T-helper 1 cell treated with Interleukin-12 subunit alpha and Interleukin-12 subunit beta and Interleukin-4 antibody, amounts not matched to agents 30 ng/mL and 1 ng/mL, for 36 hours (primary cell): ENCODE measurements at regions not wholly inside any gene's neighbourhood (a gene's known extent, or its start where the extent isn't known, plus 50 kb on each side); places are given as distances from the start of the nearest gene placed in this dataset.

Experiments used
- intact Hi-C: fragments of 100-400 bp; cut with micrococcal nuclease; formaldehyde crosslinking; loops from one replicate; pipeline ENCODE4 v1.15.1; 2024

GRCh38 chr13:73421310-73421912 lies 362.6 kb downstream of the KLF5 start:
- intact Hi-C loops: no loop called here

DNA sequence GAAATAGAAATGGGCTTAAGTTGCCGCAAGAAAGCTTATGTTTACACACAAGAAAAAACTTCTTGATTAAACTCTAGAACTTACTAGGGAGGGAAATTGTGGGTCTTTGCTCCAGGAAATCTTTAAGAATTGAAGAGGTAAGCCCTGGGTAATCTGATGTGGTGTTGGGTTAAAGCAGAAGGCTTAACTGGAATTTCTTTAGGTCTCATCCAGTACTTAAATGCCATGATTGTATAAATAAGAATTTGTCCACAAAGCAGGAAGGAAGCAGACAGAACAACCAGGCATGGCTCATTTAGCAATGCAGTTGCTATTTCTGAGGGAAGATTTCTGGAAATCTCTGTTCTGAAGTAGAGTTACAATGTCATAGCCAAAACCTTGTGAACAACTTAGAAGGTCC lies 360.4 kb downstream of the KLF5 start:
- intact Hi-C loops: no loop called here

GRCh38 chr13:73417012-73417615 lies 358.3 kb downstream of the KLF5 start:
- intact Hi-C loops: loop anchor here (1.0 to 2.0 kb wide), 5 partner anchors 189 to 608 kb away; partner anchors contain the start of gene KLF5

GRCh38 chr13:73416093-73416492 lies 357.3 kb downstream of the KLF5 start:
- intact Hi-C loops: loop anchor here (2.0 kb wide), 1 partner anchor 293 kb away; no protein-coding TSS in a partner anchor

- intact Hi-C loops: no loop called here
These were observed 354.9 kb downstream of the KLF5 start for GRCh38 chr13:73413656-73414055.

- intact Hi-C loops: no loop called here
These were observed 354.1 kb downstream of the KLF5 start for GRCh38 chr13:73412933-73413332.

GRCh38 chr13:73411067-73411809 lies 352.4 kb downstream of the KLF5 start:
- intact Hi-C loops: no loop called here

DNA sequence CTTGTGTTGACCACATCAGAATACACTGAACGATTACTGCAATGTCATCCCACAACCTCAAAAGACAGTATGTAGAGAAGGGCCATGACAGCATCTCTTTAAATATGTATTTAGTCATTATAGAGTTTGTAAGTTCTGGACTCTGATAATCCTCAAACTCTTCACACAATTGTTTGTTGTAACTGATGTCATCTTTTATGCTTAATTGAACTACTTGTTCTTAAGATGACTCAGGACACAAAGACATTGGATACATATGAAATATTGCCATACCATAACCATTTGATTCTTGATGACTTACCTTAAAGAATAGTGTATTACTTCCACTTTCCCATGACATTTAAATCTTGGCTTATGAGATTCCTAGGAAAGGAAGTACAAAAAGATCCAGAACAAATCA lies 347.6 kb downstream of the KLF5 start:
- intact Hi-C loops: no loop called here

GRCh38 chr13:73404581-73404980 lies 345.8 kb downstream of the KLF5 start:
- intact Hi-C loops: no loop called here

GRCh38 chr13:73403355-73404120 lies 344.7 kb downstream of the KLF5 start:
- intact Hi-C loops: no loop called here

DNA sequence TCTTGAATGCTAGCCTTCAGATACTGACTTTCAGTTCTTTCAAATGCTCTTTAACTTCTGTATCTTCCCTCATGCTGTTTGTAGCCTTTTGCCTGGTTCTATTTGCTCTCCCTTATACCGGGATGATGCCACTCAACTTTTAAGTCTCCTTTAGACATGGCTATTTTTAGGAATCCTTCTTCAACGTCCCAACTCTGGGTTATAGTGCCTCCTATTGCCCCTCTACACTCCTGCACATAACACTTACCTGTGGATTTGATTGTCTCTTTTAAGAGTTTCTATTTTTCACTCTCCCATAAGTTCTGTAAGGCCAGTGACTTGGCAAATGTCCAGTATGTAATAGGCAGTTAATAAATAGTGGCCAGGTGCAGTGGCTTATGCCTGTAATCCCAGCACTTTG lies 343.0 kb downstream of the KLF5 start:
- intact Hi-C loops: no loop called here

DNA sequence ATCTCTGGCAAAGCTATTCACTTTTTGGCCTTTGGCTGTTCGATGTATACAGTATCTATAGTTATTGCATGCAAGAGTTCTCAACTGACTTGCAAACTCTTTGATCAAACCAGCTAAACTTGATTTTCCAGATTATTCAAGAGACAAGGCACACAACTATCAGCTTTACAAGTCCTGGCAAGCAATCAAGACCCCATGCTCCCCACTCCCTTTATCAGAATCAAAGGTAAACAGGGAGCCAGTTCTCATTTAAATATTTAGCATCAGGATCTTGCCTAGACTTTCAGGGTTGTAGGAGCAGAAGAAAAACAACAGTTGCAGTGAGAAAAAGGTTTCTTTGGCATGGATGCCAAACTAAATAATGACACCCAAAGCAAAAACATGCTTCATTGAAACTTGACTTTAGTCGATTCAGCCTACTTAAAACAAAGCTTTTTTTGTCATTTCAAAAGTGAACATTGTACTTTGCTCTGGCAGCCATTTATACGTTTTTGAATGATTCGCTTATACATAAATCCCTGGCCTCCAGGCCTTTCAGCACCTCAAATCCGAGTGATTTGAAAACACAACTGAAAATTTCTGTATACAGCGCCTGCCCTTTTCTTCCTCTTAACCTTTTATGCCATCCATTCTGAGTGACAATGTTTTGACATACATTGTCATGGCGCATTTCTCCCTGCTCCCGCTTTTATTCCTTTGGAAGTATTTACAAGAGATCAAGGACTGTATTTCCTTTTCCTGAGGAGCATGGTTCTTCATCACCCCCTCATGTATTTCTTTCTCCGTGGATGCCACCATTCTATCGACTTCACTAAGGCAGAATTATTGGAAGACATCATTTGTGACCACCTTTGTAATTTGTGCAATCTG lies 340.8 kb downstream of the KLF5 start:
- intact Hi-C loops: no loop called here

DNA sequence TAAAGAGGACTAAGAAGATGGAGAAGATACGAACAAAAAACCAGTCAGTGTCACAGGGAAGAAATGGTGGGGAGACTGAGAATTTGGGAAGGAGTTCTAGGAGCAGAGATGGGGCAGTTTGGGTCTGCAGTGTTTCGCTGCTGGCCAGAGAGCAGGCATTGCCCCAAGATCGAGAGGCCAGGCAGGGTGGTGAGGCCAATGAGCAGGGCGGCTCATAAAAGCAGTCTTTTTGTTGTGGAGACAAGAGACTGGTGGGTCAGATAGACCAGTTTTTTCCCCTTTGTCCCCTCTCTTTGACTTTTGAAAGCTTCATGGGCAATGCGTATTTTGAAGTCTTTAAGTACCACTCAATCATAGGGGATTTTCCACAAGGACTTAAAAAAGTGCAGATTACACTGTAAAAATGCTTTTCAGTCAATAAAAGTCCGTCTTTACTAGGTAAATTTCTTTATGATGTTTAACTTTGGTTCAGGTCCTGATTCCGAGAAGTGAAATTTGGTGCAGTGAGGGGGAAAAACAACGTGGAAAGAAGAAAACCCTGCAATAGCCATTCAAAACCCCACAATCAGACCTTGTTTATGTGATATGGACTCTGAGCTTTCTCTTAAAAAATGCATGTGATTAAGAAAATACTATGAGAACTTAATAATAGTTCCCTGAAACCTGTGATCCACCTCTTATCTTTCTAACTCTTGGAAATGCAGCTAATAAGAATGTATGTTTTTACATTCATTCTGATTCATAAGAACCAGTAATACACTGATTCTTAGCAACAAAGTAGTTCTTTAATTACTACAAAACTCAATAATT lies 338.9 kb downstream of the KLF5 start:
- intact Hi-C loops: no loop called here

DNA sequence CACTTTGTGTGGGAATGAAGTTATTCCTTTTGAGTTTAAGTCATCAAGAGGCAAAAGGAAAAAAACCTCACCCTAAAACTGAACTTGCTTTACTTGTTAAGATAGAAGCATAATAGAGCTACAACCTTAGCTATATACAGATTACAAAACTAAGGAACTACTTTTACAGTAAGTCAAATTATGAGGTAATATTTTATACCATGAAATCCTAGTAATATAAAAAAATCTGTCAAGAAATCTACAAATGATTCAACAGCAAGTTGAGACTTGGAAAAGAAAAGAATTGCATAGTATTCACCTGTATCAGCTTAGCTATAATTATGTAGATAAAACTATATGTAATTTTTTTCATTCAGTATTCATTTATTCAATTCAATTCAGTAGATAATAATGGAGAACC lies 335.3 kb downstream of the KLF5 start:
- intact Hi-C loops: no loop called here

GRCh38 chr13:73390100-73390499 lies 331.3 kb downstream of the KLF5 start:
- intact Hi-C loops: no loop called here

GRCh38 chr13:73388586-73388985 lies 329.8 kb downstream of the KLF5 start:
- intact Hi-C loops: no loop called here

GRCh38 chr13:73387318-73387717 lies 328.5 kb downstream of the KLF5 start:
- intact Hi-C loops: no loop called here

- intact Hi-C loops: no loop called here
These were observed 327.0 kb downstream of the KLF5 start for GRCh38 chr13:73385848-73386247.

DNA sequence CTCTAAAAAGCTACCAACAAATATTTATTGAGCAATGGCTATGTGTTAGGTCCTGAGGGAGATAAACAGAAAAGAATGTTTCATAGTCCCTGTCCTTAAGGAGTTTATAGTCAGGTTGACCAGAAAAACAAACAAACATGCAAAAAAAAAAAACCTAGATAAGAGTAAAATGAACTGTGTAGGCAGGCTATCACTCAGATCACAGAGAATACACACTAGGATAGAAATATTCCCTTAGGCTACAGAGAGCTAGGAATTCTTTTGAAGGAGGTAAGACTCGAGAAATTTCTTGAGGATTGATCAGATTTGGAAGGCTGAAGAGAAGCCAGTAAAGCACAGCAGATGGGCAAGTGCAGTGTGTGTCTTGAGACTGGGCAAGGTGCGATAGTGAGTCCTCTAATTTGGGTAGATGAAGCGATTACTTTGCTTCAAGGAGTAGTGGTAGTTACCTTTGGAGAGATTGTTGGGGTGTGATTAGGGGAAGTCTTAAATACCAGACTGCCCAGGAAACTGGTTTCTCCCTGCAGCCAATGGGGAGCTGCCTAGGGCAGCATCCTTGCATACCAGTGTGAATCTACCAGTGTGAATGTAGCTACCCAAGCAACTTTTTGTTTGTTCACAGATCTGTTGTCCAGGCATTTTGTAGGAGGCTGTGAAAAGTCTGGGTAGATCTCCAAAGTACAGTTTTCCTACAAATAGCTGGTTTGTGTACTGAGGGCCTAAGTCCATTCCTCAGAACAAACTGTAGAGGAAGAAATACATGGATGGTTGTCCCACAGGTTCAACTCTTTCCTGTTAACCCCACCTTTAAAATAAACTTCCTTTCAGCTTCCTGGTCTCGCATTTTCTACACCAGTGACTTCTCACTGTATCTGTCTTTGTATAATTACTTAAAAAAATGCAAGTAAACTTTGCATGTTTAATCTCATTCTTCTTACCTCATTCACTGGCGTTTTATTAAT lies 314.1 kb downstream of the KLF5 start:
- intact Hi-C loops: no loop called here
